Erythroblast (primary cell): ENCODE measurements at regions not wholly inside any gene's neighbourhood (a gene's known extent, or its start where the extent isn't known, plus 50 kb on each side); places are given as distances from the start of the nearest gene placed in this dataset.

Experiments used
- GATA1 ChIP-seq: IDR thresholded peaks from 2 replicates; pipeline ENCODE4 v1.6.1; 2011; ENCODE audit warnings: low read depth, mild to moderate bottlenecking, control low read depth, low read length, moderate library complexity
- POLR2A ChIP-seq: IDR thresholded peaks from 2 replicates; pipeline ENCODE4 v1.6.1; 2011; ENCODE audit warnings: mild to moderate bottlenecking, low read length

DNA sequence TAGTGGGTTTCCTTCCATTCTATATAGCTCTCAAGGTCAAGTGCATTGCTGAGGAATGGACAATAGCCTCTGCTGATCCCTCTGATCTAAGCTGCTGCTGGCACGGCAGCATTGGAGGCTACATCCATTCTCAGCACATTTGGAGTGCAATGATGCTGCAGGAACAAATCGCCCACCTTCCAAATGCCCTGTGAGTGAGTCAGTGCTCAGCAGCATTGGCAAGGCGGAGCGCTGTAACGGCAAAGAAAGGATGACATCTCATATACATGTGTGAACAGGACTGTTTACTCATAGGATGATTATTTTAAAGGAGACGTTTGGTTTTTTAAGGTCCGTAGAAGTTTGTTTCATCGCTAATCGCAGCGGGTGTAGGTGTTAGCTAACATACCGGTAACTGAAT lies 408.7 kb downstream of the ARHGEF28 start:
- TF ChIP-seq POLR2A (no peak), GATA1 (no peak)
